ENCODE measurements at regions not wholly inside any gene's neighbourhood (a gene's known extent, or its start where the extent isn't known, plus 50 kb on each side); places are given as distances from the start of the nearest gene placed in this dataset.

DNA sequence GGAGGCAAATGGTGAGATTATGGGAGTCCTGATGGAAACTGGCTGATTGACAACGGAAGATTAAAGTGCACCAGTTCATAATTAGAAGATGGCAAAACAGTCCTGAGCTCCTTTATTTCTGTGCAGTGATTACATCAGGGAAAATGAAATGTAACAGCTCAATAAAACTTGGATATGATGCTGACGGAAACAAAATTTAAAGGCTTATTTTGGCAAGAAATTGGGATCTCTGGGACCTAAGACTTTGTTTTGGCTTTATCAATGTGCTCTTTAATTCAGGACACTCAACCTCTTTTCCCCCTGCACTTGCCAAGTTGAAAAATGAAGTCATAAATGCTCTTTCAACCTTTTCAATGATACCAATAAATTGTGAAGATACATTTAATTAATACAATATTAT lies 226.8 kb downstream of the C6orf118 start:
- no peak for DNase-seq (ENCODE audit: extremely low spot score)
- TF ChIP-seq, protein P1, sequence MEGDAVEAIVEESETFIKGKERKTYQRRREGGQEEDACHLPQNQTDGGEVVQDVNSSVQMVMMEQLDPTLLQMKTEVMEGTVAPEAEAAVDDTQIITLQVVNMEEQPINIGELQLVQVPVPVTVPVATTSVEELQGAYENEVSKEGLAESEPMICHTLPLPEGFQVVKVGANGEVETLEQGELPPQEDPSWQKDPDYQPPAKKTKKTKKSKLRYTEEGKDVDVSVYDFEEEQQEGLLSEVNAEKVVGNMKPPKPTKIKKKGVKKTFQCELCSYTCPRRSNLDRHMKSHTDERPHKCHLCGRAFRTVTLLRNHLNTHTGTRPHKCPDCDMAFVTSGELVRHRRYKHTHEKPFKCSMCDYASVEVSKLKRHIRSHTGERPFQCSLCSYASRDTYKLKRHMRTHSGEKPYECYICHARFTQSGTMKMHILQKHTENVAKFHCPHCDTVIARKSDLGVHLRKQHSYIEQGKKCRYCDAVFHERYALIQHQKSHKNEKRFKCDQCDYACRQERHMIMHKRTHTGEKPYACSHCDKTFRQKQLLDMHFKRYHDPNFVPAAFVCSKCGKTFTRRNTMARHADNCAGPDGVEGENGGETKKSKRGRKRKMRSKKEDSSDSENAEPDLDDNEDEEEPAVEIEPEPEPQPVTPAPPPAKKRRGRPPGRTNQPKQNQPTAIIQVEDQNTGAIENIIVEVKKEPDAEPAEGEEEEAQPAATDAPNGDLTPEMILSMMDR (IDR thresholded peaks at IDR 0.05; ENCODE audit: control extremely low read depth, extremely low read depth, low read depth, missing control alignments): no peak
- ChIA-PET CTCF (no interaction called here), POLR2A (no interaction called here)

DNA sequence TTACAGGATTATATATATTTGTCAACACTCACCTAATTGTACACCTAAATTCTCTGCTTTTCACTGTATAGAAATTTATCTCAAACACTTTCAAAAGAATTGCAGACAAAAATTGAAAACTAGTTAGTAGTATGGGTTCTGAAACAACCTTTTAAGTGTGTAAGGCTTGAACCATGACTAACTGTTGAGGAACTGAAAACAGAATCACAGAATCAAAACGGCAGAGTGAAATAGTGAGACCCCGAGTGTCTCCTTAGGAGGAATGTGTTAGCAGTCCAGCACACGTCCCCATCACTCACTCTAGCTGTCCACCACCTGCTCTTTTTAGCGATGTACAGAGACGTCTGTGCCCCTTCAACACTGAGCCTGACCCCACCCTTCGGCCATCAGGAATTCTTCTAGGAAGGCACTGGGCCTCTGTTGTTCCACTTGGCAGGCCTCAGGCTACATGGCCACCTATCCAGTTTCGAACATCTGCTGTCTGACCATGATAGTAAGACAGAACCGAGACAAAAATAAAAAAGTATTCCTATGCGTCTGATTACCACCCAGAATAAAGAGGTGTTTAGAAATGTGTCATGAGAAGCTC lies 227.4 kb downstream of the C6orf118 start:
- CTCF ChIA-PET: no interaction called here
- no peak for DNase-seq (ENCODE audit: extremely low spot score)
- TF ChIP-seq, protein P1 (IDR thresholded peaks at IDR 0.05; ENCODE audit: control extremely low read depth, extremely low read depth, low read depth, missing control alignments): no peak
- POLR2A ChIA-PET: no interaction called here

DNA sequence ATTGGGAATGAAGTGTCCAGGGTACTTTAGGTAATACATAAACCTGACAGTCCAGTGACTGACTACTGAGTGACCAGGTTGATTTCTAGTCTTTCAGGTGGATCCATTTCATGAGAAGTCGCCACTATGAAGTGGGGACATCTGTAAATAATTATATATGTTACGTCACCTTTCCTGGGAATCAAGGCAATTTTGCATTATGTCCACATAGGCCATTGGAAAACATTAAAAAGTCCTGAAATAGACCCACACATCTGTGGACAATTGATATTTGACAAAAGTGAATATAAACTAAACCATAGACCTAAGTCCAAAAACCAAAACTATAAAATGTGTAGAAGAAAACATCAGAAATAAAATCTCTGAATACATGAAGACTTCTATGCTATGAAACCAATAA lies 231.5 kb downstream of the C6orf118 start:
- DNase-seq (ENCODE audit: extremely low spot score): no peak
- POLR2A ChIA-PET: no interaction called here
- CTCF ChIA-PET: no interaction called here
- TF ChIP-seq, protein P1 (IDR thresholded peaks at IDR 0.05; ENCODE audit: control extremely low read depth, extremely low read depth, low read depth, missing control alignments): no peak

DNA sequence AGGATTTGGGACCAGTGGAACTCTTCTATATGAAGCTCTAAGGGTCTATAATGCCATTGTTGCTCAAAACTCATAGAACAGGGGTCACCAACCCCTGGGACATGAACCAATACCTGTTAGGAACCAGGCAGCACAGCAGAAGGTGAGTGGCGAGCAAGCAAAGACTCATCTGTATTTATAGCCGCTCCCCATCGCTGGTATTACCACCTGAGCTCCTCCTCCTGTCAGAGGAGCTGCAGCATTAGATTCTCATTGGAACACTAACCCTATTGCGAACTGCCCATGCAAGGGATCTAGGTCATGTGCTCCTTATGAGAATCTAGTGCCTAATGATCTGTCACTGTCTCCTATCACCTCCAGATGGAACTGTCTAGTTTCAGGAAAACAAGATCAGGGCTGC lies 237.5 kb downstream of the C6orf118 start:
- ChIA-PET CTCF (interaction anchor here (1.1 to 1.5 kb wide), 2 partner anchors 10 to 67 kb away, joined by 3 to 4 read pairs; no protein-coding TSS in a partner anchor), POLR2A (no interaction called here)
- TF ChIP-seq, protein P1 (IDR thresholded peaks at IDR 0.05; ENCODE audit: control extremely low read depth, extremely low read depth, low read depth, missing control alignments): no peak
- no peak for DNase-seq (ENCODE audit: extremely low spot score)

DNA sequence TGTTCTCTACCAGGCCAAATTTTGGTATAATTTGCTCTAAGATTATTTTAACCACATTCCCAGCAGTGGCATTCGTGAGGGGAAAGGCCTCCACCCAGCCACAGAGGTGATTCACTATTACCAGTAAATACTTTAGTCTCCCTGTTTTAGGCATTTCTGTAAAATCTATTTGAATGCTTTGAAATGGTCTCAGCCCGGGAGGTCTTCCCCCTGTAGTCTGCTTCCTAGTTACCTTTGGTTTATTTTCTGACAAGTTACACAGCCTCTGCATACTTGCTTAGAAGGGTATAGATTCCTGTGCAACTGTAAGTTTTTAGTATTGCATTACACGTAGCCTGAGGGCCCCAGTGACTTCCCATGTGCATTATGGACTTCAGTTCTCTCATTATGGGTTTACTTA lies 248.7 kb downstream of the C6orf118 start:
- ChIA-PET POLR2A (no interaction called here), CTCF (no interaction called here)
- no peak for DNase-seq (ENCODE audit: extremely low spot score)
- TF ChIP-seq, protein P1 (IDR thresholded peaks at IDR 0.05; ENCODE audit: control extremely low read depth, extremely low read depth, low read depth, missing control alignments): no peak

DNA sequence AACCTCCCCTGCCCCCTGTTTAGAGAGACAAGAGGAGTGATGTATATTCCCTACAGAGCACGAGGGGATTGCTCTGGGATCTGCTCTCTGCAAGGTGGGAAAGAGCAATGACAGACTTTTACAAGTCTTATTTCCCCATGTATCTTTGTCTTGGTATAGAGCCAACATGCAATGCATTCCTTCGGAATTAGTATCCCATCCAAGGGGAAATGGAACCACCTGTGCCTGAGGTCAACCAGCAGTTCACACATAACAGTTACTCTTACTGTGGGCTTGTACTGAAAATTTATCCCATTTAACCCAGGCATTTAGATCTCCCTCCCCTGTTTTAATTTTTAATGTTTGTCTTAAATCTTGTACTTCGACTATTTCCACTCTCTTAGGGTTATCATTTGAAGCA lies 250.4 kb downstream of the C6orf118 start:
- DNase-seq (ENCODE audit: extremely low spot score): no peak
- ChIA-PET POLR2A (no interaction called here), CTCF (no interaction called here)
- TF ChIP-seq, protein P1 (IDR thresholded peaks at IDR 0.05; ENCODE audit: control extremely low read depth, extremely low read depth, low read depth, missing control alignments): no peak

DNA sequence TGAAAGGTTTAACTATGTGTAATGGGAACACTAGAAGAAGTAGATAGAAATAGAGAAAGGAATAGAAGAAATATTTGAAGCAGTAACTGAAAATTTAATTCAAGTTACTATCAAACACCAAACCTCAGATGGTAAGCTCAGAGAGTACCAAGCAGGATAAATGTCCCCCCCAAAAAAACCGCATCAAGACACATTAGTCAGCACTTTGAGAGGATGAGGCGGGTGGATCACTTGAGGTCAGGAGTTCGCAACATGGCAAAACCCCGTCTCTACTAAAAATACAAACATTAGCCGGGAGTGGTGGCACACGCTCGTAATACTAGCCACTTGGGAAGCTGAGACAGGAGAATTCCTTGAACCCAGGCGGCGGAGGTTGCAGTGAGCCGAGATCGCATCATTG lies 253.1 kb downstream of the C6orf118 start:
- ChIA-PET POLR2A (no interaction called here), CTCF (no interaction called here)
- TF ChIP-seq, protein P1 (IDR thresholded peaks at IDR 0.05; ENCODE audit: control extremely low read depth, extremely low read depth, low read depth, missing control alignments): no peak
- no peak for DNase-seq (ENCODE audit: extremely low spot score)

Measured in GM10248 (cell line).